ENCODE measurements at regions not wholly inside any gene's neighbourhood (a gene's known extent, or its start where the extent isn't known, plus 50 kb on each side); places are given as distances from the start of the nearest gene placed in this dataset.

DNA sequence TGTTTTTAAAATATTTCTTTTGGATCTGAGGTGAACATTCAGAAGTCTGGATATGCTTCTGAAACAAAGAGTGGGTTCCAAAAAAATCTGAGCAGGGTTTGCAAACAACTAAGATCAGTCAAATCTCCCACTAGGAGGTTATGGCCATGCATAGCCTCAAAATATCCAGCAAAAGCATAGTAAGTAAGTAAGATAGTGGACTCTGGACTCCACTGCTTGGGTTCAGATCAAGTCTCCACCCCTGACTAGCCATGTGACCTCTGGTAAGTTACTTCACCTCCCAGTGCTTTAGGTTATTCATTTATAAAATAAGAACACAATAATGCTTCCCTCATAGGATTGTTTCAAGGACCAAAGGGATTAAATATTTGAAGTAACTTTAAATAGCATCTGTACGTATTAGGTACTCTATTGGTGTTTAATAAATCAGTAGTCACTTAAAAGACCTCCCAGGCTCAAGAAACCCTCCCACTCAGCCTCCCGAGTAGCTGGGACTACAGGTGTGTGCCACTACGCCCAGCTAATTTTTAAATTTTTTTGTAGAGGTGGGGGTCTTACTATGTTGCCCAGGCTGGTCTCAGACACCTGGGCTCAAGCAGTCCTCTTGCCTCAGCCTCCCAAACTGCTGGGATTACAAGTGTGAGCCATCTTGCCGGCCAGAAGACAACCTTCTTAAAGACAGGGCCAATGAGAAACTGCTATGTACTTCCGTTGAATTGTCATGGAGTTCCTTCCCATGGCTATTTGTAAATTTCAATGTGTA is 95.7 kb upstream of the SOX5 start:
- H3K4me3 ChIP-seq (ENCODE audit: low read depth, low read length), result no peak overlapping the region
- DNase-seq (ENCODE audit: low read depth), result no peak
- TF ChIP-seq CTCF (IDR thresholded peaks at IDR 0.05; ENCODE audit: insufficient read depth, low read depth, low read length), result no peak

DNA sequence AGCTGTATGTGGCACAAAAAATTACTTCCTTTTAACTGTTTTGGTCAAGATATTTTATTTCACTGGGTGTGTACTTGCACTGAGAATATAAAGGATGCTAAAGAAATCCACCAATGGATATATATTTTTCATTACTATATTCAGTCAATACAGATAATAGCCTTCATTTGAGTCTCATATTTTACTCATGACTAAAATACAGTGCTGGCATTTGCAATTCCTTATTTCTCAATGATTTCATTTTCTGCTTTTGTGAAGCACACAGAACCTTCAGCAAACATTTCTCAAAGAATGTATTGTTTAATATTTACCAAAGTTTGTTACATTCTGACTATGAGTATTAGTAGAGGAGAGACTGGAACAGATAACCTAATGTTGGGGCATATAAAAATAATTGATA is 93.2 kb upstream of the SOX5 start:
- no peak overlapping the region for H3K4me3 ChIP-seq (ENCODE audit: low read depth, low read length)
- DNase-seq (ENCODE audit: low read depth), result no peak
- TF ChIP-seq CTCF (IDR thresholded peaks at IDR 0.05; ENCODE audit: insufficient read depth, low read depth, low read length), result no peak

DNA sequence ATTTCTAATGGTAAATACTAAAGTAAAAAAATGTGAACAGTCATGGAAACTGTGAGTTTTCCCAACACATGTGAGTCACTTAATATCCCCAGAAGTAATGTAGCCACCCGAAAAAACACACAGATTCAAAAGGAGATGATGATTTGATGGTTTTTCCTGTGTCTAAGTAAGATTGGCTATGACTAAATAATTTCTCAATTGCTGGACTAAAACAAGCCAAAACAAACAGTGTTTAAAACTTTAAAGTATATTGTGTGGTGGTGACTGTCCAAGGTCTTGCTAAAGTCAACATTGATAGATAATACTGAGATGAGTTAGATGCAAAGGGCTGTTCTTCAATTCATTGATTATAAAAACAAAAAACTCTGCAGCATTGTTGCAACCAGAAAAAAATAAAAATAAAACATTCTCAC is 89.6 kb upstream of the SOX5 start:
- TF ChIP-seq CTCF (IDR thresholded peaks at IDR 0.05; ENCODE audit: insufficient read depth, low read depth, low read length), result no peak
- no peak overlapping the region for H3K4me3 ChIP-seq (ENCODE audit: low read depth, low read length)
- DNase-seq (ENCODE audit: low read depth), result peak; percentile 87

- no peak overlapping the region for H3K4me3 ChIP-seq (ENCODE audit: low read depth, low read length)
- DNase-seq (ENCODE audit: low read depth), result no peak
- no peak for TF ChIP-seq CTCF (IDR thresholded peaks at IDR 0.05; ENCODE audit: insufficient read depth, low read depth, low read length)
These were observed 88.9 kb upstream of the SOX5 start for GRCh38 chr12:24038211-24038997.

DNA sequence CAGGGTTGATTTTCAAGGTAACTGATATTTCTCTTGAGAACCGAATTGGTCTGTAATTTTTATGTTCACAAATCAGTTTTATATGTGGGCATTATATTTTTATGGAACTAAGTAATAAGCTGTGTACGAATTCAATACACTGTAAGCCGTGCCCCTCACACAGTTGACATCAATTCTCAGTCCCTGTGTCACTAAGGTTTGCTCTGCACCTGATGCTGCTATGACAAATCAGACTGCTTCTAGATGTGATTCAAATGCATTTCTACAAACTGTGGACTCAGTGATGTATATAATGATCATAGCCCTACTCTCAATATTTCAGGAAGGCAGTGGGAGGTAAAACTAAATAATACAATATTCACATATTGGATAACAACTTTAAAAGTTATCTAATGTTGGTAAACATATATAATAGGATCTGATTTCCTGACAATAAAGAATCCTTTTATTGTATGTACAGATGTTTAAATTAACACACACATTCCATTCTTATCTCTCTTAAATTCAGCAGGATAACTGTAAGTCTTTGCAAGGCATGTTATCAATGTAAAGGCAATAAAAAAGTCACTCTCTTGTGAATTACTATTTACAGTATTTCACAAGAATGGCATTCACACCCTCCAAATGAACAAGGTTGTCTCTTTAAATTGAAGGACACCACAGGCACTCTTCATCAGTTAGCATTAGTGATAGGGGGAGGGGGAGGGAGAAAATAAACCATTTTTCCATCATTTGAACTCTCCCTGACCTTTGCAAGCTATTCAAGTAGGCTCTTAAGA is 87.2 kb upstream of the SOX5 start:
- H3K4me3 ChIP-seq (ENCODE audit: low read depth, low read length), result no peak overlapping the region
- DNase-seq (ENCODE audit: low read depth), result peak; percentile 69
- TF ChIP-seq CTCF (IDR thresholded peaks at IDR 0.05; ENCODE audit: insufficient read depth, low read depth, low read length), result no peak

GRCh38 chr12:24034894-24035293 is 85.4 kb upstream of the SOX5 start:
- TF ChIP-seq CTCF (IDR thresholded peaks at IDR 0.05; ENCODE audit: insufficient read depth, low read depth, low read length), result no peak
- no peak for DNase-seq (ENCODE audit: low read depth)

More at GRCh38 chr12:24034894-24035293, 85.4 kb upstream of the SOX5 start:
- no peak overlapping the region for H3K4me3 ChIP-seq (ENCODE audit: low read depth, low read length)

Data from fibroblast of villous mesenchyme (primary cell).